Stomach smooth muscle (tissue), 2 donors: ENCODE measurements at regions not wholly inside any gene's neighbourhood (a gene's known extent, or its start where the extent isn't known, plus 50 kb on each side); places are given as distances from the start of the nearest gene placed in this dataset.
"Not testable (repeated sequence)": the region's sequence is repeated elsewhere in the genome, so short reads cannot be mapped to it uniquely, and the experiment has no call there.

Experiments used
- H3K27ac ChIP-seq: one replicate; pipeline ENCODE4 v1.7.0; 2013; ENCODE audit warnings: mild to moderate bottlenecking, low read length, inconsistent platforms
- H3K27me3 ChIP-seq, 2 donors: one replicate each; pipeline ENCODE4 v1.7.0; 2013; ENCODE audit warnings: low read length in 2 of 2; ENCODE audit not compliant: insufficient read depth in 2 of 2, control insufficient read depth in 1 of 2
- H3K36me3 ChIP-seq, 2 donors: one replicate each; pipeline ENCODE4 v1.7.0; 2013; ENCODE audit warnings: low read length in 2 of 2; ENCODE audit not compliant: control insufficient read depth in 2 of 2, insufficient read depth in 2 of 2
- H3K4me1 ChIP-seq: one replicate; pipeline ENCODE4 v1.7.0; 2013; ENCODE audit warnings: low read length; ENCODE audit not compliant: control insufficient read depth, insufficient read depth
- H3K4me3 ChIP-seq, 2 donors: one replicate each; pipeline ENCODE4 v1.7.0; 2013; ENCODE audit warnings: low read length in 2 of 2
- H3K9ac ChIP-seq, 2 donors: one replicate each; pipeline ENCODE4 v1.7.0; 2013; ENCODE audit warnings: low read length in 2 of 2, mild to moderate bottlenecking in 1 of 2
- H3K9me3 ChIP-seq, 2 donors: one replicate each; pipeline ENCODE4 v1.7.0; 2013; ENCODE audit warnings: low read length in 2 of 2; ENCODE audit not compliant: control insufficient read depth in 2 of 2
- donor health status: healthy.
- donor health status: Pancreatic carcinoma.

GRCh38 chr10:131820626-131821025 lies 80.2 kb upstream of the PPP2R2D start:
- H3K4me1 ChIP-seq, result no peaks in the 10 kb centered on the region
- no peaks in the 10 kb centered on the region for H3K9me3 ChIP-seq
- H3K9ac ChIP-seq, result no peak overlapping the region
- H3K27me3 ChIP-seq, result peaks cover 0 to 9% of the 10 kb centered on the region in 2 donors
- H3K4me3 ChIP-seq, result no peak overlapping the region
- no peaks in the 10 kb centered on the region for H3K36me3 ChIP-seq
- H3K27ac ChIP-seq, result no peak overlapping the region

GRCh38 chr10:131821378-131822012 lies 79.3 kb upstream of the PPP2R2D start:
- Histone ChIP-seq H3K27me3 (peaks cover 0 to 9% of the 10 kb centered on the region in 2 donors), H3K9ac (no peak overlapping the region), H3K27ac (no peak overlapping the region), H3K9me3 (no peaks in the 10 kb centered on the region), H3K4me3 (no peak overlapping the region), H3K4me1 (no peaks in the 10 kb centered on the region), H3K36me3 (no peaks in the 10 kb centered on the region)

GRCh38 chr10:131822013-131822691 lies 78.7 kb upstream of the PPP2R2D start:
- no peak overlapping the region for H3K27ac ChIP-seq
- H3K9me3 ChIP-seq, result no peaks in the 10 kb centered on the region
- no peaks in the 10 kb centered on the region for H3K36me3 ChIP-seq
- H3K4me1 ChIP-seq, result no peaks in the 10 kb centered on the region
- H3K27me3 ChIP-seq, result peaks cover 0 to 8% of the 10 kb centered on the region in 2 donors
- no peak overlapping the region for H3K4me3 ChIP-seq
- H3K9ac ChIP-seq, result no peak overlapping the region

GRCh38 chr10:131822692-131823245 lies 78.0 kb upstream of the PPP2R2D start:
- H3K9ac ChIP-seq, result no peak overlapping the region
- no peak overlapping the region for H3K4me3 ChIP-seq
- H3K9me3 ChIP-seq, result no peaks in the 10 kb centered on the region
- H3K4me1 ChIP-seq, result no peaks in the 10 kb centered on the region
- no peaks in the 10 kb centered on the region for H3K36me3 ChIP-seq
- peaks cover 0 to 5% of the 10 kb centered on the region in 2 donors for H3K27me3 ChIP-seq
- H3K27ac ChIP-seq, result no peak overlapping the region

- H3K27me3 ChIP-seq, H3K9ac ChIP-seq, H3K9me3 ChIP-seq, H3K4me1 ChIP-seq, H3K27ac ChIP-seq, H3K36me3 ChIP-seq, H3K4me3 ChIP-seq: not testable (repeated sequence)
These were observed 77.2 kb upstream of the PPP2R2D start for GRCh38 chr10:131823601-131824099.

GRCh38 chr10:131824371-131825149 lies 76.2 kb upstream of the PPP2R2D start:
- Histone ChIP-seq H3K27me3 (no peaks in the 10 kb centered on the region), H3K9ac (no peak overlapping the region), H3K4me3 (no peak overlapping the region), H3K4me1 (no peaks in the 10 kb centered on the region), H3K27ac (no peak overlapping the region), H3K9me3 (no peaks in the 10 kb centered on the region), H3K36me3 (no peaks in the 10 kb centered on the region)

GRCh38 chr10:131825150-131825848 lies 75.5 kb upstream of the PPP2R2D start:
- Histone ChIP-seq H3K36me3 (no peaks in the 10 kb centered on the region), H3K9ac (no peak overlapping the region), H3K4me1 (no peaks in the 10 kb centered on the region), H3K27me3 (no peaks in the 10 kb centered on the region), H3K4me3 (no peak overlapping the region), H3K27ac (no peak overlapping the region), H3K9me3 (no peaks in the 10 kb centered on the region)

GRCh38 chr10:131825960-131826650 lies 74.7 kb upstream of the PPP2R2D start:
- Histone ChIP-seq H3K27me3 (peaks cover 0 to 7% of the 10 kb centered on the region in 2 donors), H3K27ac (no peak overlapping the region), H3K9me3 (no peaks in the 10 kb centered on the region), H3K36me3 (no peaks in the 10 kb centered on the region), H3K9ac (no peak overlapping the region), H3K4me3 (no peak overlapping the region), H3K4me1 (no peaks in the 10 kb centered on the region)

- H3K9ac ChIP-seq, result no peak overlapping the region
- no peaks in the 10 kb centered on the region for H3K36me3 ChIP-seq
- no peak overlapping the region for H3K27ac ChIP-seq
- peaks cover 0 to 11% of the 10 kb centered on the region in 2 donors for H3K27me3 ChIP-seq
- H3K9me3 ChIP-seq, result no peaks in the 10 kb centered on the region
- no peaks in the 10 kb centered on the region for H3K4me1 ChIP-seq
- H3K4me3 ChIP-seq, result no peak overlapping the region
These were observed 71.5 kb upstream of the PPP2R2D start for GRCh38 chr10:131829156-131829930.
